ENCODE measurements at regions not wholly inside any gene's neighbourhood (a gene's known extent, or its start where the extent isn't known, plus 50 kb on each side); places are given as distances from the start of the nearest gene placed in this dataset.
"Not testable (repeated sequence)": the region's sequence is repeated elsewhere in the genome, so short reads cannot be mapped to it uniquely, and the experiment has no call there.

DNA sequence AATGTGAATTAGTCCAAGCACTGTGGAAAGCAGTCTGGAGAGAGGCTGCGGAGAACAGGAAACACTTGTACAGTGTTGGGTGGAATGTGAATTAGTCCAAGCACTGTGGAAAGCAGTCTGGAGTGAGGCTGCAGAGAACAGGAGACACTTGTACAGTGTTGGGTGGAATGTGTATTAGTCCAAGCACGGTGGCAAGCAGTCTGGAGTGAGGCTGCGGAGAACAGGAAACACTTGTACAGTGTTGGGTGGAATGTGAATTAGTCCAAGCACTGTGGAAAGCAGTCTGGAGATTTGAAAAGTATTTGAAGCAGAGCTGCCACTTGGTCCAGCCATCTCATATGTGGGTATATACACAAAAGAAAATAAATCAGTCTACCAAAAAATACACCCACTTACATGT, 111.5 kb downstream of the OR4M2 start:
- H3K4me3 ChIP-seq (ENCODE audit: insufficient read depth, low read length); H2AFZ ChIP-seq (ENCODE audit: low read length); H3K27ac ChIP-seq (ENCODE audit: low read depth, low read length); H4K20me1 ChIP-seq (ENCODE audit: insufficient read depth, low read length); H3K36me3 ChIP-seq (ENCODE audit: insufficient read depth, low read length); H3K27me3 ChIP-seq (ENCODE audit: insufficient read depth, low read length); H3K4me1 ChIP-seq (ENCODE audit: insufficient read depth, low read length); DNase-seq (ENCODE audit: insufficient read length, low spot score, missing footprints); H3K9me3 ChIP-seq (ENCODE audit: low read depth, low read length); H3K79me2 ChIP-seq (ENCODE audit: insufficient read depth, low read length); H3K4me2 ChIP-seq (ENCODE audit: insufficient read depth, low read length): not testable (repeated sequence)

DNA sequence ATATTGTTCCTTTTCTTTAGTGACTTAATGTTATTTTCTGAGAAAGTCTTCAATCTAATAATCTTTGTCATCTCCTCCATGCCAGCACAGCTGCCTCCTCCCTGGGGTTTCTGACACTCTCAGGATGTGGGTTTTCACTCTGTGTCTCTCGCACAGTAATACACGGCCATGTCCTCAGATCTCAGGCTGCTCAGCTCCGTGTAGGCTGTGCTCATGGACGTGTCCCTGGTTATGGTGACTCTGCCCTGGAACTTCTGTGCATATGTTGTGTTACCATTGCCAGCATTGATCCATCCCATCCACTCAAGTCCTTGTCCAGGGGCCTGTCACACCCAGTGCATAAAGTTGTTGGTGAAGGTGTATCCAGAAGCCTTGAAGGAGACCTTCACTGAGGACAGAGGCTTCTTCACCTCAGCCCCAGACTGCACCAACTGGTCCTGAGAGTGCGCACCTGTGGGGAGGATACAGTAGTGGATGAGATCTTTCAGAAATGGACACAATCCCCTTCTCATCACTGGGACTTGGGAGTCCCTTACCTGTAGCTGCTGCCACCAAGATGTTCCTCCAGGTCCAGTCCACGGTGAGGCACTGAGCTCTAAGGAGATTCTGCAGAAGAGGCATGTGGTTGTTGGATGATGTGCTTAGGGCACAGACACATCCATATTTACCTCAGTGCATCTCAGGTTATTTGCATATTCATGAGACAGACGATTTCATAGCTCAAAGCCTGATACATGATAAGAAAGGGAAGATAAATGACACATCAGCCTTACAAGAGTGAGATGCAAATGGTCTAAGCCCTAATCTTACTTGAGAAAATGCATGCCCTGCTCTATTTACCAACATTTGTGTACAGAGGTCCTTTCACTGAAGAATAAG, 114.7 kb downstream of the OR4M2 start:
- H4K20me1 ChIP-seq (ENCODE audit: insufficient read depth, low read length); DNase-seq (ENCODE audit: insufficient read length, low spot score, missing footprints); H3K9me3 ChIP-seq (ENCODE audit: low read depth, low read length); H3K4me3 ChIP-seq (ENCODE audit: insufficient read depth, low read length); H3K4me2 ChIP-seq (ENCODE audit: insufficient read depth, low read length); H3K27me3 ChIP-seq (ENCODE audit: insufficient read depth, low read length); H3K36me3 ChIP-seq (ENCODE audit: insufficient read depth, low read length); H3K4me1 ChIP-seq (ENCODE audit: insufficient read depth, low read length); H3K79me2 ChIP-seq (ENCODE audit: insufficient read depth, low read length); H2AFZ ChIP-seq (ENCODE audit: low read length); H3K27ac ChIP-seq (ENCODE audit: low read depth, low read length): not testable (repeated sequence)

DNA sequence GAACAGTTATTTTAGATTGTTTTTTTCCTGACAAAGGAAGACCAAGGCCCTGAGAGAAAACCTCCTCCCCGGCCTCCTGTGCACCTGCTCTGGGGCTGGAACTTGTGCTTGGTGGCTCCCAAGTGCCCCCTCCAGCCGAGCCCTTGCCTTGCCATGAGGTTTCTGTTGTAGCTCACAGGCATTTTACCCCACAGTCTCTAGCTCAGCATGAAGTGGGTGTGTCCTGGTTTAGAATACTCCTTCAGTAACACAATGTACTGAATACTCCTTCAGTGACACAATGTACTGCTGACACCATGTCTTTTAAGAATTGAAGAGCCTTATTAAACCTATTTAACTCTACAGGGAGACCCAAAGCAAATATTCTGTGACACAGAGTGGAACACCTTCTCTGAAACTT, 116.1 kb downstream of the OR4M2 start:
- H3K27ac ChIP-seq (ENCODE audit: low read depth, low read length); H3K9me3 ChIP-seq (ENCODE audit: low read depth, low read length); H2AFZ ChIP-seq (ENCODE audit: low read length); H3K79me2 ChIP-seq (ENCODE audit: insufficient read depth, low read length); H3K4me2 ChIP-seq (ENCODE audit: insufficient read depth, low read length); H3K4me3 ChIP-seq (ENCODE audit: insufficient read depth, low read length); H3K4me1 ChIP-seq (ENCODE audit: insufficient read depth, low read length); DNase-seq (ENCODE audit: insufficient read length, low spot score, missing footprints); H3K27me3 ChIP-seq (ENCODE audit: insufficient read depth, low read length); H3K36me3 ChIP-seq (ENCODE audit: insufficient read depth, low read length); H4K20me1 ChIP-seq (ENCODE audit: insufficient read depth, low read length): not testable (repeated sequence)

DNA sequence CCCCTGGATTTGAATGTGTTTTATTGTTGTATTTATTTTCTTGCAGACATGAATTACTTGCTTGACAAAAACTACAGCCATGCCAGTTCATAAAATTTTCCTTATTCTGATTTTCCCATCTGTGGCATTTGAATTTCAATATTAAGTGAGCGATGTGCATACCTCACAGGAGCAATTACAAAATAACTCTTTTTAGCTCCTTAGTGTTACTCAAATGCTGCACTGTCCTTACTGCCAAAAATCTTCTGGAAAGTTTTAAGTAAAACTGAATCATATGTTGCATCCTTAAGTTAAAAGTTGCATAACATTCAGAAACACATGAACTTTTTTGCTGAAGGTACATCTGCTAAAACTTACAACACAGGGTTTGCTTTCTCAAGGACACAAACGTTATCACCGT, 120.1 kb downstream of the OR4M2 start:
- not testable (repeated sequence) for H3K9me3 ChIP-seq (ENCODE audit: low read depth, low read length); H3K36me3 ChIP-seq (ENCODE audit: insufficient read depth, low read length); H3K4me1 ChIP-seq (ENCODE audit: insufficient read depth, low read length); H3K4me3 ChIP-seq (ENCODE audit: insufficient read depth, low read length); H2AFZ ChIP-seq (ENCODE audit: low read length); H3K27ac ChIP-seq (ENCODE audit: low read depth, low read length); H3K27me3 ChIP-seq (ENCODE audit: insufficient read depth, low read length); DNase-seq (ENCODE audit: insufficient read length, low spot score, missing footprints); H3K79me2 ChIP-seq (ENCODE audit: insufficient read depth, low read length); H4K20me1 ChIP-seq (ENCODE audit: insufficient read depth, low read length); H3K4me2 ChIP-seq (ENCODE audit: insufficient read depth, low read length)

DNA sequence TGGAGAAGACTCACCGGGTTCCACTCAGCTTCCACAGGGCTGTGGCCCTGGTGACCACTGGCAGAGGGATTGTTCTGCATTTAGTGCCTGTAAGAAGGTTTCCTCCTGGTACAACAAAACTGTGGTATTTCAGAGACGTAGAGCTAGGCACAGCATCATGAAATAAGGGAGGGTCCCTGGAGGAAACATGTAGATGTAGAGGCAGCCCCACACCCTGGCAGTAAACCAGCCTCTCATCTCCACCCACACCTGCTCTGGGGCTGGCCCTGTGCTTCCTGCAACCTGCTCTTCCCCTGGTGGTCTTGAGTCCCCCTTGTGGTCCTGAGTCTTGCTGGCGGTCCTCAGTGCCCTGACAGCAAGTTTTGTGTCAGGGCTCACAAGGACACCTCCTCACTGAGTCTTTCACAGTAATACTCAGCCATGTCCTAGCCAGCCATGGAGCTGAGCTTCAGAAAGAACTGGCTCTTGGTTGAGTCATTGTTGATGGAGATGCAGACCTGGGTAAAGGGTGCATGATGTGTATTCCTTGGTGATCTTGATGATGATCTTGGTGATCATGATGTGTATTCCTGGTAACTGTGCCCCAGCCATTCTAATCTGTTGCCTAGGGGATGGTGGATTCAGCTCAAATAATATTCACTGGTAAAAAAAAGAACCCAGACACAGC, 121.8 kb downstream of the OR4M2 start:
- not testable (repeated sequence) for H3K4me3 ChIP-seq (ENCODE audit: insufficient read depth, low read length); H4K20me1 ChIP-seq (ENCODE audit: insufficient read depth, low read length); H3K27ac ChIP-seq (ENCODE audit: low read depth, low read length); H3K27me3 ChIP-seq (ENCODE audit: insufficient read depth, low read length); H3K4me2 ChIP-seq (ENCODE audit: insufficient read depth, low read length); H3K36me3 ChIP-seq (ENCODE audit: insufficient read depth, low read length); DNase-seq (ENCODE audit: insufficient read length, low spot score, missing footprints); H3K9me3 ChIP-seq (ENCODE audit: low read depth, low read length); H3K79me2 ChIP-seq (ENCODE audit: insufficient read depth, low read length); H2AFZ ChIP-seq (ENCODE audit: low read length); H3K4me1 ChIP-seq (ENCODE audit: insufficient read depth, low read length)

DNA sequence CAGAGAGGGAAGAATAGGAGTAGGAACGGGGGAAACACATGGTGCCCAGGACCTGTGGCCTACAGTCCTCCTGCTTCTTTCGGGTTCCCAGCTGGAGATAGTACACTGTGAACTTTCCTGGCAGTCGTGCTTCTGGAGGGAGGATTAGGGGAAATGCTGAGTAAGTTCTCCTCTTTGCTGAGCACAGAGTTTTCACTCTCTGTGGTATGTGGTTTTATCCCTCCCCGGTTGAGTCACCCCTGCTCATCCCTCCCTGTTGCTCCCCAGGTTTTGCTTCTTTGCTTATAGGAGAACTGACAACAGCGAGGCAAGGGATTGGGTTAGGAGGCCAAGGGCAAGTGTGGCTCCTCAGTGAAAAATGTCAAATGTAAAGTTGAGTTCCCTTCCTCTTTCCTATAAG, 122.9 kb downstream of the OR4M2 start:
- H3K9me3 ChIP-seq (ENCODE audit: low read depth, low read length); H3K4me1 ChIP-seq (ENCODE audit: insufficient read depth, low read length); H3K4me3 ChIP-seq (ENCODE audit: insufficient read depth, low read length); H3K4me2 ChIP-seq (ENCODE audit: insufficient read depth, low read length); H3K79me2 ChIP-seq (ENCODE audit: insufficient read depth, low read length); H3K27me3 ChIP-seq (ENCODE audit: insufficient read depth, low read length); H3K36me3 ChIP-seq (ENCODE audit: insufficient read depth, low read length); H2AFZ ChIP-seq (ENCODE audit: low read length); DNase-seq (ENCODE audit: insufficient read length, low spot score, missing footprints); H4K20me1 ChIP-seq (ENCODE audit: insufficient read depth, low read length); H3K27ac ChIP-seq (ENCODE audit: low read depth, low read length): not testable (repeated sequence)

DNA sequence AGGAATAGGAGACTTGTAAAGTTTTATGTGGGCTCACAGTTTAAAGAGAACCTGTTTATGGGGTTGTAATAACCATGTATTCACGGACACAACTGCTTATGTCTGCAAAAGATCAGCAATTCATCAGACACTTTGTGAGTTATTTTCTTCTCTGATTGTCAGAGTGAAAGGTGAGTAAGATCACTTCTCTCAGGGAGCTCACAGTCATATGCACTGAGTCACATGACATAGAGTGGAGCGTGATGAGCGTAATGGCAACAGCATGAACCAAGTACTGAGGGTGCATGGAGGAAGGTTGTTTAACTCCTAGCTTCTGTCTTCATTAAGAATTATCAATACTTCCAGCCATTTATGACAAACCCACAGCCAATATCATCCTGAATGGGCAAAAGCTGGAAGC, 128.8 kb downstream of the OR4M2 start:
- not testable (repeated sequence) for H3K4me2 ChIP-seq (ENCODE audit: insufficient read depth, low read length); DNase-seq (ENCODE audit: insufficient read length, low spot score, missing footprints); H3K4me3 ChIP-seq (ENCODE audit: insufficient read depth, low read length); H2AFZ ChIP-seq (ENCODE audit: low read length); H3K79me2 ChIP-seq (ENCODE audit: insufficient read depth, low read length); H3K9me3 ChIP-seq (ENCODE audit: low read depth, low read length); H3K4me1 ChIP-seq (ENCODE audit: insufficient read depth, low read length); H3K27ac ChIP-seq (ENCODE audit: low read depth, low read length); H3K36me3 ChIP-seq (ENCODE audit: insufficient read depth, low read length); H3K27me3 ChIP-seq (ENCODE audit: insufficient read depth, low read length); H4K20me1 ChIP-seq (ENCODE audit: insufficient read depth, low read length)

DNA sequence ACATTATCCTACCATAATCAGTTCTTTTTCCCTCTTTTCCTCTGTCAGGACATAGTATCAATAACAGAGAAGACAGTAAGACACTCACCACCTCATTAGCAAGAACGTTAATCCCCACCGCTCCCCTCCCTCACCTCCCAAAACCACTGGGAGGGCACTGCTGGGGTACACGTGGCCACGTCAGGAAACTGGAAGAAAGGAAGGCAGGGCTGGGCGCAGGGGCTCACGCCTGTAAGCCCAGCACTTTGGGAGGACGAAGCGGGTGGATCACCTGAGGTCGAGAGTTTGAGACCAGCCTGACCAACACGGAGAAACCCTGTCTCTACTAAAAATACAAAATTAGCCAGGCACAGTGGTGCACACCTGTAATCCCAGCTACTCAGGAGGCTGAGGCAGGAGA, 142.3 kb downstream of the OR4M2 start:
- H3K79me2 ChIP-seq (ENCODE audit: insufficient read depth, low read length); H3K4me2 ChIP-seq (ENCODE audit: insufficient read depth, low read length); H2AFZ ChIP-seq (ENCODE audit: low read length); H3K27me3 ChIP-seq (ENCODE audit: insufficient read depth, low read length); H3K27ac ChIP-seq (ENCODE audit: low read depth, low read length); H3K4me1 ChIP-seq (ENCODE audit: insufficient read depth, low read length); H3K4me3 ChIP-seq (ENCODE audit: insufficient read depth, low read length); H4K20me1 ChIP-seq (ENCODE audit: insufficient read depth, low read length); H3K9me3 ChIP-seq (ENCODE audit: low read depth, low read length); DNase-seq (ENCODE audit: insufficient read length, low spot score, missing footprints); H3K36me3 ChIP-seq (ENCODE audit: insufficient read depth, low read length): not testable (repeated sequence)

Measured in osteoblast (primary cell).